ENCODE measurements at regions not wholly inside any gene's neighbourhood (a gene's known extent, or its start where the extent isn't known, plus 50 kb on each side); places are given as distances from the start of the nearest gene placed in this dataset.

GRCh38 chr4:133597251-133597650, 448.2 kb downstream of the PCDH10 start:
- DNase-seq, result no peak
- Mint-ChIP-seq H3K27me3 (ENCODE audit: low read depth) (no peaks in the 10 kb centered on the region; the same call in 1 of the 2 replicates), H3K9me3 (no peaks in the 10 kb centered on the region), H3K4me1 (peaks cover 35 to 45% of the 10 kb centered on the region in 2 experiments), H3K36me3 (ENCODE audit: insufficient read depth in 1 of 3, low read depth in 3 of 3) (peaks cover 0 to 5% (median 0%) of the 10 kb centered on the region in 3 experiments; a peak in 3 of 7 replicates), H3K27ac (no peak overlapping the region; a peak in 1 of 7 replicates), H3K4me3 (no peak overlapping the region)
- H2BK120ac ChIP-seq (ENCODE audit: low read depth, low read length, poor library complexity, severe bottlenecking), result no peak overlapping the region
- no peak overlapping the region for H2BK5ac ChIP-seq (ENCODE audit: insufficient read length, low read length)
- H4K8ac ChIP-seq (replicated peaks; ENCODE audit: insufficient read length, low read depth, low read length), result no peak overlapping the region
- H2BK12ac ChIP-seq (ENCODE audit: insufficient read length, low read depth, low read length), result no peak overlapping the region
- no peaks in the 10 kb centered on the region for H4K20me1 ChIP-seq (ENCODE audit: control insufficient read depth, insufficient read depth, insufficient read length)
- H2AK5ac ChIP-seq (ENCODE audit: insufficient read length, low read length), result no peak overlapping the region
- H4K5ac ChIP-seq (ENCODE audit: insufficient read length, low read depth, low read length), result no peak overlapping the region
- H3K9ac ChIP-seq (ENCODE audit: extremely low read depth, insufficient read length, low read length), result no peak overlapping the region
- H3K79me2 ChIP-seq (ENCODE audit: insufficient read depth, low read length), result no peaks in the 10 kb centered on the region
- H3K4me1 ChIP-seq (ENCODE audit: insufficient read depth, low read length), result peaks cover 5% of the 10 kb centered on the region; the same call in 1 of the 2 replicates
- no peak overlapping the region for H3K27ac ChIP-seq (ENCODE audit: insufficient read length, low read depth, low read length)
- H3K56ac ChIP-seq (ENCODE audit: insufficient read length, low read depth, low read length), result no peak overlapping the region
- no peak overlapping the region for H3K4me2 ChIP-seq (ENCODE audit: insufficient read depth, insufficient read length, low read length)
- no peak overlapping the region for H2BK15ac ChIP-seq (ENCODE audit: low read depth, low read length)
- no peaks in the 10 kb centered on the region for H3K79me1 ChIP-seq (ENCODE audit: insufficient read depth, low read depth, low read length, poor library complexity, severe bottlenecking)
- no peaks in the 10 kb centered on the region for H3K9me3 ChIP-seq (ENCODE audit: control insufficient read depth, low read depth, low read length)
- no peak overlapping the region for H3K14ac ChIP-seq (ENCODE audit: insufficient read depth, low read length)
- no peak overlapping the region for H2BK20ac ChIP-seq (ENCODE audit: low read depth, low read length, poor library complexity, severe bottlenecking)
- no peak overlapping the region for H3K4ac ChIP-seq (ENCODE audit: low read depth, low read length)
- no peak overlapping the region for H4K91ac ChIP-seq (ENCODE audit: insufficient read length, low read depth, low read length)
- H3K23me2 ChIP-seq (ENCODE audit: insufficient read length, low read depth, low read length, poor library complexity, severe bottlenecking), result no peaks in the 10 kb centered on the region
- no peak overlapping the region for H2AFZ ChIP-seq (ENCODE audit: low read length)
- H3K18ac ChIP-seq (ENCODE audit: insufficient read length, low read depth, low read length), result no peak overlapping the region
- H3T11ph ChIP-seq (ENCODE audit: low read length), result no peak overlapping the region
- no peak overlapping the region for H3K23ac ChIP-seq (ENCODE audit: insufficient read length, low read depth, low read length)
- TF ChIP-seq CTCF (conservative IDR thresholded peaks at IDR 0.05), result no peak
- no CpG with 5 or more reads among the region's 1 CpG for WGBS (ENCODE audit: extremely low coverage, insufficient read length, low lambda C conversion rate)
- no peaks in the 10 kb centered on the region for H3K27me3 ChIP-seq (ENCODE audit: insufficient read depth, low read length)

Data from H9 (cell line).